Activated naive CD4-positive, alpha-beta T cell treated with anti-CD3 and anti-CD28 coated beads, Interleukin-2, amount 10 ng/mL, durations not matched to agents 7 days and 5 days (primary cell): ENCODE measurements at regions not wholly inside any gene's neighbourhood (a gene's known extent, or its start where the extent isn't known, plus 50 kb on each side); places are given as distances from the start of the nearest gene placed in this dataset.

Experiments used
- CTCF ChIA-PET: fragments of 350-600 bp; sonication (Branson Sonifier 250); formaldehyde crosslinking; loops from one replicate; lab custom pipeline; 2021; ENCODE audit warnings: antibody characterized with exemption; lab: Charles Lee
- DNase-seq: peaks from one replicate; pipeline ENCODE4 v3.0.0-alpha.2; 2020
- H3K27ac Mint-ChIP-seq: one replicate; pipeline ENCODE4 v1.8.0; 2021; ENCODE audit warnings: mild to moderate bottlenecking, moderate library complexity, mixed read lengths
- H3K27me3 Mint-ChIP-seq: one replicate; pipeline ENCODE4 v1.8.0; 2021; ENCODE audit warnings: mild to moderate bottlenecking, mixed read lengths
- H3K36me3 Mint-ChIP-seq: one replicate; pipeline ENCODE4 v1.8.0; 2021; ENCODE audit warnings: mixed read lengths
- H3K4me1 Mint-ChIP-seq: one replicate; pipeline ENCODE4 v1.8.0; 2021; ENCODE audit warnings: mixed read lengths
- H3K4me3 Mint-ChIP-seq: one replicate; pipeline ENCODE4 v1.8.0; 2021; ENCODE audit warnings: mild to moderate bottlenecking, moderate library complexity, mixed read lengths
- H3K9me3 Mint-ChIP-seq: one replicate; pipeline ENCODE4 v1.8.0; 2021; ENCODE audit warnings: mixed read lengths

- Mint-ChIP-seq H3K4me1 (no peaks in the 10 kb centered on the region), H3K36me3 (no peaks in the 10 kb centered on the region), H3K9me3 (no peaks in the 10 kb centered on the region), H3K4me3 (no peak overlapping the region), H3K27ac (no peak overlapping the region), H3K27me3 (no peaks in the 10 kb centered on the region)
- no peak for DNase-seq
- CTCF ChIA-PET = no interaction called here
Measured at GRCh38 chr1:115465802-115466363, 127.8 kb upstream of the NGF start.

GRCh38 chr1:115463347-115463746 is 125.3 kb upstream of the NGF start:
- no peak overlapping the region for H3K4me3 Mint-ChIP-seq
- DNase-seq = no peak
- no peaks in the 10 kb centered on the region for H3K36me3 Mint-ChIP-seq
- no peaks in the 10 kb centered on the region for H3K27me3 Mint-ChIP-seq
- H3K9me3 Mint-ChIP-seq = no peaks in the 10 kb centered on the region
- CTCF ChIA-PET = no interaction called here
- H3K4me1 Mint-ChIP-seq = no peaks in the 10 kb centered on the region
- H3K27ac Mint-ChIP-seq = no peak overlapping the region

GRCh38 chr1:115462566-115463076 is 124.6 kb upstream of the NGF start:
- CTCF ChIA-PET = no interaction called here
- Mint-ChIP-seq H3K36me3 (no peaks in the 10 kb centered on the region), H3K27ac (no peak overlapping the region), H3K4me3 (no peak overlapping the region), H3K27me3 (no peaks in the 10 kb centered on the region), H3K9me3 (no peaks in the 10 kb centered on the region), H3K4me1 (no peaks in the 10 kb centered on the region)
- no peak for DNase-seq

GRCh38 chr1:115461526-115461925 is 123.5 kb upstream of the NGF start:
- no peaks in the 10 kb centered on the region for H3K27me3 Mint-ChIP-seq
- no peaks in the 10 kb centered on the region for H3K4me1 Mint-ChIP-seq
- H3K4me3 Mint-ChIP-seq = no peak overlapping the region
- H3K9me3 Mint-ChIP-seq = no peaks in the 10 kb centered on the region
- CTCF ChIA-PET = no interaction called here
- no peak overlapping the region for H3K27ac Mint-ChIP-seq
- H3K36me3 Mint-ChIP-seq = no peaks in the 10 kb centered on the region
- no peak for DNase-seq

GRCh38 chr1:115459161-115459560 is 121.1 kb upstream of the NGF start:
- Mint-ChIP-seq H3K9me3 (no peaks in the 10 kb centered on the region), H3K36me3 (no peaks in the 10 kb centered on the region), H3K27ac (no peak overlapping the region), H3K4me1 (no peaks in the 10 kb centered on the region), H3K4me3 (no peak overlapping the region), H3K27me3 (peaks cover 4% of the 10 kb centered on the region)
- no peak for DNase-seq
- CTCF ChIA-PET = interaction anchor here (1.6 kb wide), 1 partner anchor 10 kb away, joined by 4 read pairs; no protein-coding TSS in a partner anchor

- Mint-ChIP-seq H3K36me3 (no peaks in the 10 kb centered on the region), H3K4me3 (no peak overlapping the region), H3K27ac (no peak overlapping the region), H3K27me3 (peaks cover 4% of the 10 kb centered on the region), H3K9me3 (no peaks in the 10 kb centered on the region), H3K4me1 (no peaks in the 10 kb centered on the region)
- DNase-seq = no peak
- CTCF ChIA-PET = interaction anchor here (1.6 kb wide), 1 partner anchor 11 kb away, joined by 4 read pairs; no protein-coding TSS in a partner anchor
Measured at GRCh38 chr1:115458426-115459114, 120.5 kb upstream of the NGF start.

GRCh38 chr1:115457289-115457688 is 119.2 kb upstream of the NGF start:
- no peaks in the 10 kb centered on the region for H3K4me1 Mint-ChIP-seq
- no peak overlapping the region for H3K4me3 Mint-ChIP-seq
- CTCF ChIA-PET = no interaction called here
- H3K36me3 Mint-ChIP-seq = no peaks in the 10 kb centered on the region
- H3K27me3 Mint-ChIP-seq = peaks cover 4% of the 10 kb centered on the region
- no peak for DNase-seq
- H3K27ac Mint-ChIP-seq = no peak overlapping the region
- no peaks in the 10 kb centered on the region for H3K9me3 Mint-ChIP-seq

- Mint-ChIP-seq H3K4me1 (no peaks in the 10 kb centered on the region), H3K9me3 (no peaks in the 10 kb centered on the region), H3K27me3 (peaks cover 4% of the 10 kb centered on the region), H3K36me3 (no peaks in the 10 kb centered on the region), H3K4me3 (no peak overlapping the region), H3K27ac (no peak overlapping the region)
- CTCF ChIA-PET = no interaction called here
- DNase-seq = no peak
Measured at GRCh38 chr1:115456441-115456961, 118.5 kb upstream of the NGF start.

- H3K27ac Mint-ChIP-seq = no peak overlapping the region
- no peaks in the 10 kb centered on the region for H3K4me1 Mint-ChIP-seq
- H3K36me3 Mint-ChIP-seq = no peaks in the 10 kb centered on the region
- peaks cover 4% of the 10 kb centered on the region for H3K27me3 Mint-ChIP-seq
- DNase-seq = no peak
- CTCF ChIA-PET = no interaction called here
- no peak overlapping the region for H3K4me3 Mint-ChIP-seq
- H3K9me3 Mint-ChIP-seq = no peaks in the 10 kb centered on the region
Measured at GRCh38 chr1:115454837-115455511, 116.9 kb upstream of the NGF start.

GRCh38 chr1:115453666-115454065 is 115.6 kb upstream of the NGF start:
- Mint-ChIP-seq H3K27me3 (peaks cover 4% of the 10 kb centered on the region), H3K9me3 (no peaks in the 10 kb centered on the region), H3K4me3 (no peak overlapping the region), H3K4me1 (no peaks in the 10 kb centered on the region), H3K27ac (no peak overlapping the region), H3K36me3 (no peaks in the 10 kb centered on the region)
- no peak for DNase-seq
- CTCF ChIA-PET = no interaction called here

GRCh38 chr1:115452600-115453329 is 114.7 kb upstream of the NGF start:
- H3K27me3 Mint-ChIP-seq = peaks cover 4% of the 10 kb centered on the region
- H3K9me3 Mint-ChIP-seq = no peaks in the 10 kb centered on the region
- no peak overlapping the region for H3K4me3 Mint-ChIP-seq
- no peak overlapping the region for H3K27ac Mint-ChIP-seq
- H3K4me1 Mint-ChIP-seq = no peaks in the 10 kb centered on the region
- DNase-seq = no peak
- CTCF ChIA-PET = no interaction called here
- no peaks in the 10 kb centered on the region for H3K36me3 Mint-ChIP-seq

- no peak overlapping the region for H3K27ac Mint-ChIP-seq
- CTCF ChIA-PET = no interaction called here
- H3K36me3 Mint-ChIP-seq = no peaks in the 10 kb centered on the region
- no peaks in the 10 kb centered on the region for H3K9me3 Mint-ChIP-seq
- H3K4me3 Mint-ChIP-seq = no peak overlapping the region
- H3K27me3 Mint-ChIP-seq = peaks cover 4% of the 10 kb centered on the region
- H3K4me1 Mint-ChIP-seq = no peaks in the 10 kb centered on the region
- no peak for DNase-seq
Measured at GRCh38 chr1:115450501-115451040, 112.5 kb upstream of the NGF start.

GRCh38 chr1:115448282-115449044 is 110.4 kb upstream of the NGF start:
- no peaks in the 10 kb centered on the region for H3K4me1 Mint-ChIP-seq
- H3K27ac Mint-ChIP-seq = no peak overlapping the region
- DNase-seq = no peak
- no peaks in the 10 kb centered on the region for H3K36me3 Mint-ChIP-seq
- CTCF ChIA-PET = no interaction called here
- no peaks in the 10 kb centered on the region for H3K9me3 Mint-ChIP-seq
- no peak overlapping the region for H3K4me3 Mint-ChIP-seq
- no peaks in the 10 kb centered on the region for H3K27me3 Mint-ChIP-seq
